ENCODE measurements at regions not wholly inside any gene's neighbourhood (a gene's known extent, or its start where the extent isn't known, plus 50 kb on each side); places are given as distances from the start of the nearest gene placed in this dataset.

- no peaks in the 10 kb centered on the region for H3K36me3 ChIP-seq
- H3K4me3 ChIP-seq: no peak overlapping the region
- 0 out of 2 replicates have a peak, but pooled peaks cover 2% of the 10 kb centered on the region for H3K9me3 ChIP-seq (replicated peaks)
- no peak overlapping the region for H3K27ac ChIP-seq
- H3K27me3 ChIP-seq (replicated peaks): no peaks in the 10 kb centered on the region
- DNase-seq (ENCODE audit: low read depth in 1 of 2, low spot score in 2 of 2): no peak
- no peaks in the 10 kb centered on the region for H3K4me1 ChIP-seq (replicated peaks)
Measured at GRCh38 chr9:129399634-129399990, 221.3 kb downstream of the C9orf50 start.

GRCh38 chr9:129398961-129399633 lies 221.0 kb upstream of the IER5L start:
- no peak for DNase-seq (ENCODE audit: low read depth in 1 of 2, low spot score in 2 of 2)
- 0 out of 2 replicates have a peak, but pooled peaks cover 2% of the 10 kb centered on the region for H3K9me3 ChIP-seq (replicated peaks)
- H3K27me3 ChIP-seq (replicated peaks): no peaks in the 10 kb centered on the region
- no peaks in the 10 kb centered on the region for H3K36me3 ChIP-seq
- no peak overlapping the region for H3K27ac ChIP-seq
- H3K4me1 ChIP-seq (replicated peaks): no peaks in the 10 kb centered on the region
- H3K4me3 ChIP-seq: no peak overlapping the region

DNA sequence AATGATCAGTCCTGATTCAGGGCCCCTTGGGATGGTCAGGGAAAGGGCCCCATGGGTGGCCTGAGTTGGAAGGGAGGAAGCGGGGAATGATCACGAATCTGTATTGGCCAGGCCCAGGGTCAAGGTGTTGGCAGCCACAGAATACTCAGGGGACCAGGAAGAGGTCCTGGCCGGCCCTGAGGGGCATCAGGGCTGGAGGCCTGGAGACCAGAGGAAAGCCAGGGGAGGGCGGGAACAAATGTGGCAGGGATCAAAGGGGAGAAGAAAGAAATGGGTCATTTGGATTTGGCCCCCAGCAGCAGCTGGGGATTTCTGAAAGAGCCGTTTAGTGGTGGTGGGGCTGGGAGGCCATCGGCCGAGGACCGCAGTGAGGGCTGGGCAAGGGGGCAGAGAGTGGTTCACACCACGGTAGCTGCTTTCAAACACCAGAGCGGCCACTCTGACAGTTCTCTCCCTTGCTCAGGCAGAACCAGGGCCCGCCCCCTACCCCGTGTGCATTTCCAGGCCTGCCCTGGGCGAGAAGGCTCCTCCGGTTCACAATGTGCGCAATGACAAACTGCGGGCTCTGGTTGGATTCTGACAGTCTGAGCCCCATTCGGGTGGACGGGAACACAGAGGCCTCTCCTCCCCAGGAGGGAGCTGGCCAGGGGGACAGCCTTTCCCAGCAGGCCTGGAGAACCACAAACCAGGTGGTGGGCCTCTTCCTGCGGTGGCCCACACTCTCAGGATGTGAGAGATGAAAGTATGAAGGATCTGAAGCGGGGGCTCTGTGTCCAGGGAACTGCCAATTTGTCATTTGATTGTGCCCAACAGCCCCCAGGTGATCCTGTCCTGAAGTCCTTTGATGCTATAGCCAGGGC lies 220.3 kb upstream of the IER5L start:
- H3K4me1 ChIP-seq (replicated peaks): no peaks in the 10 kb centered on the region
- H3K27me3 ChIP-seq (replicated peaks): no peaks in the 10 kb centered on the region
- no peak overlapping the region for H3K4me3 ChIP-seq
- DNase-seq (ENCODE audit: low read depth in 1 of 2, low spot score in 2 of 2): no peak
- no peak overlapping the region for H3K27ac ChIP-seq
- 0 out of 2 replicates have a peak, but pooled peaks cover 2% of the 10 kb centered on the region for H3K9me3 ChIP-seq (replicated peaks)
- no peaks in the 10 kb centered on the region for H3K36me3 ChIP-seq

DNA sequence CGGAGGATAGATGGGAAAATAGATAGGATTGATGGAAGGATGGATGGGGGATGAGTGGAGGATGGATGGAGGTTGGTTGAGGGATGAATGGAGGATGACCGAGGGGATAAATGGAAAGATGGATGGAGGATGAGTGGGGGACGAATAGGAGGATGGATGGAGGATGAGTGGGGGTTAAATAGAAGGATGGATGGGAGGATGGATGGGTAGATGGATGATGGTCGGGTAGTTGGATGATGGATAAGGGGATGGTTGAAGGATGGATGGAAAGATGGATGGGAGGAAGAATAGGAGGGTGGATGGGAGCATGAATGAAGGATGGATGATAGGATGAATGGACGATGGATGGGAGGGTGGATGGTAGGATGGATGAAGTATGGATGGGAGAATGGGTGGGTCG lies 219.3 kb upstream of the IER5L start:
- Histone ChIP-seq H3K36me3 (no peaks in the 10 kb centered on the region), H3K9me3 (replicated peaks) (0 out of 2 replicates have a peak, but pooled peaks cover 2% of the 10 kb centered on the region), H3K4me1 (replicated peaks) (no peaks in the 10 kb centered on the region), H3K27me3 (replicated peaks) (no peaks in the 10 kb centered on the region), H3K4me3 (no peak overlapping the region), H3K27ac (no peak overlapping the region)
- DNase-seq (ENCODE audit: low read depth in 1 of 2, low spot score in 2 of 2): no peak

DNA sequence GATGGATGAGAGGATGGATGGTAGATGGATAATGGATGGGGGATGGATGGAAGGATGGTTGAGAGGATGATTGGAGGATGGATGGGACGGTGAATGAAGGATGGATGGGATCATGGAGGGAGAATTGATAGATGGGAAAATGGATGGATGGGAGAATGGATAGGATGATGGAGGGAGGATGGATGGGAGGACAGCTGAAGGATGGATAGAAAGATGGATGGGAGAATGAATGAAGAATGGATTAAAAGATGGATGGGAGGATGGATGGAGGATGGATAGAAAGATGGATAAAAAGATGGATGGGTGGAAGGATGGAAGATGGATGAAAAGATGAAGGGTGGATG lies 218.3 kb upstream of the IER5L start:
- Histone ChIP-seq H3K27ac (no peak overlapping the region), H3K36me3 (no peaks in the 10 kb centered on the region), H3K27me3 (replicated peaks) (no peaks in the 10 kb centered on the region), H3K9me3 (replicated peaks) (0 out of 2 replicates have a peak, but pooled peaks cover 2% of the 10 kb centered on the region), H3K4me3 (no peak overlapping the region), H3K4me1 (replicated peaks) (no peaks in the 10 kb centered on the region)
- DNase-seq (ENCODE audit: low read depth in 1 of 2, low spot score in 2 of 2): no peak

DNA sequence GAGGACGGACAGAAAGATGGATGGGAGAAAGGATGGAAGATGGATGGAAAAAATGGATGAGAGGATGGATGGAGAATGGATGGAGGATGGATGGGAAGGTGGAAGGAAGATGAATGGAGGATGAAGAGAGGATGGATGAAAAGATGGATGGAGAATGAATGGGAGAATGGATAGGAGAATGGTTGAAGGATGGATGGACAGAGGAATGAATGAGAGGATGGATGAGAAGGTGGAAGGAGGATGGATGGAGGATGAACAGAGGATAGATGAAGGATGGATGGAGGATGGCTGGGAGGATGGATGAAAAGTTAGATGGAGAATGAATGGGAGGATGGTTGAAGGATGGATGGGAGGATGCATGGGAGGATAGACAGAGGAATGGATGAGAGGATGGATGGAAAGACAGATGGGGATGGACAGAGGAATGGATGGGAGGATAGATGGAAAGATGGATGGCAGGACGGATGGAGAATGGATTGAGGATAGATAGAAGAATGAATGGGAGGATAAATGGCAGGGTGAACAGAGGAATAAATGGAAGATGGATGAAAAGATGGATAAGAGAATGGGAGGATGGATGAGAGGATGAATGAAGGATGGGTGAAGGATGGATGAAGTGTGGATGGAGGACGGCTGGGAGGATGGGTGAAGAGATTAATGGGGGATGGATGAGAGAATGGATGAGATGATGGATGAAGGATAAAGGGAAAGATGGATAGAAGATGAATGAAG lies 217.7 kb upstream of the IER5L start:
- Histone ChIP-seq H3K36me3 (no peaks in the 10 kb centered on the region), H3K4me1 (replicated peaks) (no peaks in the 10 kb centered on the region), H3K9me3 (replicated peaks) (0 out of 2 replicates have a peak, but pooled peaks cover 2% of the 10 kb centered on the region), H3K27ac (no peak overlapping the region), H3K27me3 (replicated peaks) (no peaks in the 10 kb centered on the region), H3K4me3 (no peak overlapping the region)
- DNase-seq (ENCODE audit: low read depth in 1 of 2, low spot score in 2 of 2): no peak

DNA sequence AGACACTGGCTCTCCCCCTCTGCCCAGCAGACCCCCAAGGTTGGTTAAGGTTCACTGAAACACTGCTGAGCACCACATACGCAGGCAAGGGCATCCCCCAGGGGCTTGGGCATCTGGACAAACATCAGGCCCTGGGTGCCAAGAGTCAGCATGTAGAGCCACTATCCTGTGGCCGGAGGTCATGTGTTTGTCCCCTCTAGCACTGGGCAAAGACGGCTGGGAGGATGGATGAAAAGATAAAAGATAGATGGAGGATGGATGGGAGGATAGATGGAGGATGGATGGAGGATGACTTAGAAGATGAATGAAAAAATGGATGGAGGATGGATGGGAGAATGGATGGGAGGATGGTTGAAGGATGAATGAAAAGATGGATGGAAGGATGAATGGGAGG lies 216.8 kb upstream of the IER5L start:
- no peaks in the 10 kb centered on the region for H3K4me1 ChIP-seq (replicated peaks)
- H3K9me3 ChIP-seq (replicated peaks): 0 out of 2 replicates have a peak, but pooled peaks cover 2% of the 10 kb centered on the region
- no peaks in the 10 kb centered on the region for H3K27me3 ChIP-seq (replicated peaks)
- H3K36me3 ChIP-seq: no peaks in the 10 kb centered on the region
- no peak overlapping the region for H3K4me3 ChIP-seq
- no peak overlapping the region for H3K27ac ChIP-seq
- DNase-seq (ENCODE audit: low read depth in 1 of 2, low spot score in 2 of 2): no peak

GRCh38 chr9:129394061-129394885 lies 216.2 kb upstream of the IER5L start:
- no peak overlapping the region for H3K27ac ChIP-seq
- no peaks in the 10 kb centered on the region for H3K27me3 ChIP-seq (replicated peaks)

DNA sequence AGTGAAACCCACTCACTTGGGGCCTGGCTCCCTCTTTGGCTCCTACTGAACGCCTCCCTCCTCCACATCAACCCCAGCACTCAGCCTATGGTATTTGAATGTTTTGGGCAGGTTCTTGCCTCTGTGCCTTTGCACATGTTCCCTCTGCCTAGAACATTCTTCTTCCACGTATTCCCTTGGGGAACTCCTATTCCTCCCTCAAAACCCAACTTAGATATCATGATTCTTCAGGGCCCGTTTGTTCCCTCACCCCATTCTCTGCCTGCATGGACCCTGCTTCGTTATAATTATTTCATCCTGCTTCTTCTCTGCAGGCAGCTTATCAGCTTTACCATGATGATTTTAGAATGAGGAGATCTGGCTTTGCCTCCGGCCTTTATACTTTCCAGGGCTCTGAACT lies 215.0 kb upstream of the IER5L start:
- Histone ChIP-seq H3K27me3 (replicated peaks) (no peaks in the 10 kb centered on the region), H3K9me3 (replicated peaks) (0 out of 2 replicates have a peak, but pooled peaks cover 2% of the 10 kb centered on the region), H3K36me3 (no peaks in the 10 kb centered on the region), H3K4me3 (no peak overlapping the region), H3K27ac (no peak overlapping the region), H3K4me1 (replicated peaks) (no peaks in the 10 kb centered on the region)
- no peak for DNase-seq (ENCODE audit: low read depth in 1 of 2, low spot score in 2 of 2)

More at GRCh38 chr9:129394061-129394885, 216.2 kb upstream of the IER5L start:
- H3K4me1 ChIP-seq (replicated peaks): no peaks in the 10 kb centered on the region
- 0 out of 2 replicates have a peak, but pooled peaks cover 2% of the 10 kb centered on the region for H3K9me3 ChIP-seq (replicated peaks)
- DNase-seq (ENCODE audit: low read depth in 1 of 2, low spot score in 2 of 2): no peak
- H3K36me3 ChIP-seq: no peaks in the 10 kb centered on the region
- H3K4me3 ChIP-seq: no peak overlapping the region

GRCh38 chr9:129392093-129392541 lies 214.1 kb upstream of the IER5L start:
- no peaks in the 10 kb centered on the region for H3K36me3 ChIP-seq
- DNase-seq (ENCODE audit: low read depth in 1 of 2, low spot score in 2 of 2): no peak
- H3K9me3 ChIP-seq (replicated peaks): 0 out of 2 replicates have a peak, but pooled peaks cover 2% of the 10 kb centered on the region
- no peak overlapping the region for H3K4me3 ChIP-seq
- H3K27ac ChIP-seq: no peak overlapping the region
- no peaks in the 10 kb centered on the region for H3K27me3 ChIP-seq (replicated peaks)
- no peaks in the 10 kb centered on the region for H3K4me1 ChIP-seq (replicated peaks)

- no peaks in the 10 kb centered on the region for H3K9me3 ChIP-seq (replicated peaks)
- H3K36me3 ChIP-seq: no peaks in the 10 kb centered on the region
- no peaks in the 10 kb centered on the region for H3K27me3 ChIP-seq (replicated peaks)
- H3K4me3 ChIP-seq: no peak overlapping the region
- no peak for DNase-seq (ENCODE audit: low read depth in 1 of 2, low spot score in 2 of 2)
- no peaks in the 10 kb centered on the region for H3K4me1 ChIP-seq (replicated peaks)
- no peak overlapping the region for H3K27ac ChIP-seq
Measured at GRCh38 chr9:129391221-129391661, 213.2 kb upstream of the IER5L start.

DNA sequence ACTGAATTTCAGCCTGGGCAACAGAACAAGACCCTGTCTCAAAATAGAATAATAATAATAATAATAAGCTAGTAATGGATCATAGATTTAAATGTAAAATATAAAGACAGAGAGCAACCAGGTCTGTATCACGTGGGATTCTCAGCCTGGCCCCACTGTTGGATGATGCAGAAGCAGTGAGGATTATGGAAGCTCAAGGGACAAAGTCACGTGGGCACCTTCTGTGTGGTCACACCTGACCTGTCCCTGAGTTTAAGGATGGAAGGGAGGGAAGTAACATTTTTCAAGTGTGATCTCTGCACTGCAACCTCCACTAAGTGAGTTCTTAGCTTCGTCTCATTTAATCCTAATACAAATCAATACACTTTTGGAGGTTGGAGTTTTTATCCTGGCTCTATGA lies 212.5 kb upstream of the IER5L start:
- no peaks in the 10 kb centered on the region for H3K36me3 ChIP-seq
- DNase-seq (ENCODE audit: low read depth in 1 of 2, low spot score in 2 of 2): no peak
- no peaks in the 10 kb centered on the region for H3K4me1 ChIP-seq (replicated peaks)
- no peaks in the 10 kb centered on the region for H3K27me3 ChIP-seq (replicated peaks)
- no peak overlapping the region for H3K4me3 ChIP-seq
- no peaks in the 10 kb centered on the region for H3K9me3 ChIP-seq (replicated peaks)
- H3K27ac ChIP-seq: no peak overlapping the region

DNA sequence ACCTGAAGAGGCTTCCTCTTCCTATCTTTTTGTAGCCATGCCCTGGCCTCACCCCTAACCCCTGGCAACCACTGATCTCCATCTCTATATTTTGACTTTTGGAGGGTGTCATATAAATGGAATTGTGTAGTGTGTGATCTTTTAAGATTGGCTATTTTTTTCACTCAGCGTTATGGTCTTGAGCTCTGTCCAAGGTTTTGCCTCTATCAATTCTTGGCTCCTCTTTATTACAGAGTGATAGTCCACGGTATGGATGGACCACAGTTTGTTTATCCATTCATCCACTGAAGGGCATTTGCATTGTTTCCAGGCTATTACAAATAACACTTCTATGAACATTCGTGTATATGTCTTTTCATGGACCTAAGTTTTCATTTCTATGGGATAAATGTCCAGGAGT lies 209.8 kb upstream of the IER5L start:
- Histone ChIP-seq H3K9me3 (replicated peaks) (no peaks in the 10 kb centered on the region), H3K27ac (no peak overlapping the region), H3K4me1 (replicated peaks) (peaks cover 8% of the 10 kb centered on the region), H3K36me3 (no peaks in the 10 kb centered on the region), H3K4me3 (no peak overlapping the region), H3K27me3 (replicated peaks) (no peaks in the 10 kb centered on the region)
- DNase-seq (ENCODE audit: low read depth in 1 of 2, low spot score in 2 of 2): no peak
